Natural killer cell (primary cell): ENCODE measurements at regions not wholly inside any gene's neighbourhood (a gene's known extent, or its start where the extent isn't known, plus 50 kb on each side); places are given as distances from the start of the nearest gene placed in this dataset.

Experiments
- ATAC-seq, 3 donors: fragments of 150-1000 bp in 2 of 3; fragments of 200-7000 bp in 1 of 3; cut with Tn5 transposase; 1 replicate in 1 of 3; 2 replicates in 2 of 3; pipeline ENCODE4 v1.10.0; 2021; ENCODE audit warnings: mild to moderate bottlenecking in 2 of 3, moderate library complexity in 2 of 3
- DNase-seq, 2 donors: peaks; one replicate each; pipeline versions ENCODE4 v3.0.0 to v3.0.0-alpha.2; 2013 to 2021; ENCODE audit warnings: mixed read lengths in 1 of 2
- H3K27ac ChIP-seq: one replicate; pipeline ENCODE4 v1.5.1; 2013; ENCODE audit warnings: mild to moderate bottlenecking, low read length
- H3K27me3 ChIP-seq: one replicate; pipeline ENCODE4 v1.6.1; 2013; ENCODE audit warnings: low read length; ENCODE audit not compliant: control insufficient read depth, insufficient read depth
- H3K36me3 ChIP-seq: one replicate; pipeline ENCODE4 v1.6.1; 2013; ENCODE audit warnings: low read length; ENCODE audit not compliant: control insufficient read depth, insufficient read depth
- H3K4me1 ChIP-seq: one replicate; pipeline ENCODE4 v1.6.1; 2013; ENCODE audit warnings: low read length; ENCODE audit not compliant: control insufficient read depth, insufficient read depth
- H3K4me3 ChIP-seq: one replicate; pipeline ENCODE4 v1.5.1; 2013; ENCODE audit warnings: low read length
- H3K9me3 ChIP-seq: one replicate; pipeline ENCODE4 v1.6.1; 2013; ENCODE audit warnings: low read length; ENCODE audit not compliant: control insufficient read depth, insufficient read depth
- H3K27ac Mint-ChIP-seq, 2 donors: one replicate each; pipeline ENCODE4 v1.8.0; 2022; ENCODE audit warnings: mild to moderate bottlenecking in 2 of 2, mixed read lengths in 2 of 2, moderate library complexity in 1 of 2
- H3K27me3 Mint-ChIP-seq, 2 donors: one replicate each; pipeline ENCODE4 v1.8.0; 2022; ENCODE audit warnings: low read depth in 2 of 2, mixed read lengths in 2 of 2
- H3K36me3 Mint-ChIP-seq: one replicate; pipeline ENCODE4 v1.8.0; 2022; ENCODE audit warnings: mixed read lengths
- H3K4me1 Mint-ChIP-seq, 2 donors: one replicate each; pipeline ENCODE4 v1.8.0; 2022; ENCODE audit warnings: mixed read lengths in 2 of 2
- H3K4me3 Mint-ChIP-seq: one replicate; pipeline ENCODE4 v1.8.0; 2022; ENCODE audit warnings: mild to moderate bottlenecking, moderate library complexity, mixed read lengths
- H3K9me3 Mint-ChIP-seq, 2 donors: one replicate each; pipeline ENCODE4 v1.8.0; 2022; ENCODE audit warnings: mixed read lengths in 2 of 2
- WGBS: methylation state at CpG from one replicate; pipeline ENCODE4 v1.1.7; 2013; ENCODE audit warnings: missing lambda C conversion rate; ENCODE audit not compliant: insufficient coverage; 5-methylcytosine and 5-hydroxymethylcytosine counted together
- intact Hi-C: fragments of 100-400 bp; cut with micrococcal nuclease; formaldehyde crosslinking; loops from one replicate; pipeline ENCODE4 v1.14.2; 2022
- TF ChIP-seq, protein P1 (sequence below): fragments of 200-600 bp; IDR thresholded peaks from one replicate; pipeline ENCODE4 v1.8.0; 2022; ENCODE audit warnings: antibody characterized with exemption

DNA sequence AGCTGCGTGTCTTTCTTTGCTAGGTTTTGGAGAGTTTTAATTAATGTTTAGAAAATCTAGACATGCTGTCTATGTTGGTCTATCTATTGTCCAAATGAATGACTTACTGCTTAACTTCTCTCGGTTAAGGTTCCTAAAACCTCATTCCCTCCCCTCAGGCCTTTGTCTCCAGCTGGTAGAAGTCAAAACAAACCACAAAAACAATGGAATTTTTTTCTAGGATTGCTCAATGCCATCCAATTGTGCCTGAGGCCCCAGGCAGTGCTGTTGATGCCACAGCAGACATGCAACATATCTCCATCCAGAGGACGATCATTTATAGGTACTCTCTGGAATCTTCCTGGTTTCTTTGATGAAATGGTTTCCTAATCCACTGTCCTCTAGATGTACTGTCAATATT lies 448.2 kb upstream of the TBX3 start:
- Mint-ChIP-seq H3K27ac (no peak overlapping the region), H3K36me3 (no peaks in the 10 kb centered on the region), H3K27me3 (no peaks in the 10 kb centered on the region), H3K4me3 (no peak overlapping the region), H3K4me1 (no peaks in the 10 kb centered on the region), H3K9me3 (peaks cover 0 to 7% of the 10 kb centered on the region in 2 donors)
- H3K27me3 ChIP-seq = no peaks in the 10 kb centered on the region
- intact Hi-C loops = no loop called here
- H3K4me3 ChIP-seq = no peak overlapping the region
- no peak overlapping the region for H3K27ac ChIP-seq
- no peaks in the 10 kb centered on the region for H3K36me3 ChIP-seq
- ATAC-seq (no peak), DNase-seq (no peak)
- TF ChIP-seq, protein P1, sequence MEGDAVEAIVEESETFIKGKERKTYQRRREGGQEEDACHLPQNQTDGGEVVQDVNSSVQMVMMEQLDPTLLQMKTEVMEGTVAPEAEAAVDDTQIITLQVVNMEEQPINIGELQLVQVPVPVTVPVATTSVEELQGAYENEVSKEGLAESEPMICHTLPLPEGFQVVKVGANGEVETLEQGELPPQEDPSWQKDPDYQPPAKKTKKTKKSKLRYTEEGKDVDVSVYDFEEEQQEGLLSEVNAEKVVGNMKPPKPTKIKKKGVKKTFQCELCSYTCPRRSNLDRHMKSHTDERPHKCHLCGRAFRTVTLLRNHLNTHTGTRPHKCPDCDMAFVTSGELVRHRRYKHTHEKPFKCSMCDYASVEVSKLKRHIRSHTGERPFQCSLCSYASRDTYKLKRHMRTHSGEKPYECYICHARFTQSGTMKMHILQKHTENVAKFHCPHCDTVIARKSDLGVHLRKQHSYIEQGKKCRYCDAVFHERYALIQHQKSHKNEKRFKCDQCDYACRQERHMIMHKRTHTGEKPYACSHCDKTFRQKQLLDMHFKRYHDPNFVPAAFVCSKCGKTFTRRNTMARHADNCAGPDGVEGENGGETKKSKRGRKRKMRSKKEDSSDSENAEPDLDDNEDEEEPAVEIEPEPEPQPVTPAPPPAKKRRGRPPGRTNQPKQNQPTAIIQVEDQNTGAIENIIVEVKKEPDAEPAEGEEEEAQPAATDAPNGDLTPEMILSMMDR = no peak
- 44% methylated on average over 2 of the region's 3 CpGs for WGBS
- H3K4me1 ChIP-seq = no peaks in the 10 kb centered on the region
- no peaks in the 10 kb centered on the region for H3K9me3 ChIP-seq

DNA sequence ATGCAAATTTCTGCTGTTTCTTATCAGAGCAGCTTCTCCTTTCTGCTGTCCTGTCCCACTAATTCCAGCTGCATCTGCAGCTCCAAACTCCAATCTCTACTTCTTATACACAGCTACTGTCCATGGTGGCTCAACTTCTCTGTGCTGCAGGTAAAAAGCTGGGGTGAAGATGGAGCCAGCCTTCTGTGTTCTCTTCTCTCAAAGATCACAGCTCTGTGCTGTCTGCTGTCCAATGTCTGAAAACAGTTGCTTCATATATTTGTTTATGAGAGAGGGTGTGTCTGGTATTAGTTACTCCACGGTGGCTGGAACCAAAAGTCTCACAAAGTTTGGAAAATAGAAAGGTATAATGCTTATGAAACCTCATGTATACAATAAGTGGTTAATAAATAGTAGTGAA lies 445.8 kb upstream of the TBX3 start:
- H3K4me3 ChIP-seq = no peak overlapping the region
- Mint-ChIP-seq H3K27ac (no peak overlapping the region), H3K4me1 (no peaks in the 10 kb centered on the region), H3K36me3 (no peaks in the 10 kb centered on the region), H3K27me3 (no peaks in the 10 kb centered on the region), H3K4me3 (no peak overlapping the region), H3K9me3 (peaks cover 0 to 10% of the 10 kb centered on the region in 2 donors)
- H3K4me1 ChIP-seq = no peaks in the 10 kb centered on the region
- ATAC-seq = no peak
- no peaks in the 10 kb centered on the region for H3K9me3 ChIP-seq
- intact Hi-C loops = no loop called here
- DNase-seq = no peak
- TF ChIP-seq, protein P1 = no peak
- 100% methylated on average over 1 of the region's 1 CpG for WGBS
- H3K27me3 ChIP-seq = no peaks in the 10 kb centered on the region
- no peak overlapping the region for H3K27ac ChIP-seq
- no peaks in the 10 kb centered on the region for H3K36me3 ChIP-seq

DNA sequence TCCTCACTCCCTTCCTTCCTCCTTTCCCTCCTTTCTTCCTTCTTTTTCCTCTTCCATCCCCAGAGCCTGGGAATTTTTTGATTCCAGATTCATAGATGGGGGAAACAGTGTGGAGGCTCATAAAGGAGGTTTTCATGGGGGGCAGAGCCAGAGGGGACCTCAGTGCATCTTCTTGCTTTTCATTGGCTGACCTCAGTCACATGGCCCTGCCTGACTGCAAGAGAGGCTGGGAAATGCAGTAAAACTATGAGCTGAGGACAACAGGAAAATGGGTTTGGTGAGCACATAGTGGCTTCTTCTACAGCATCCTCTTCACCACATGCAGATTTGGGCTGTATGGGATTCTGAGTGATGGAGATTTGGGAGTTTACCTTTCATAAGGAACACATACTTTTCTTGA lies 437.1 kb upstream of the TBX3 start:
- intact Hi-C loops = no loop called here
- no peaks in the 10 kb centered on the region for H3K27me3 Mint-ChIP-seq
- no peaks in the 10 kb centered on the region for H3K27me3 ChIP-seq
- no peak overlapping the region for H3K27ac Mint-ChIP-seq
- H3K4me3 ChIP-seq = no peak overlapping the region
- no peak overlapping the region for H3K27ac ChIP-seq
- H3K9me3 Mint-ChIP-seq = peaks cover 0 to 8% of the 10 kb centered on the region in 2 donors
- ATAC-seq (no peak), DNase-seq (no peak)
- H3K4me3 Mint-ChIP-seq = no peak overlapping the region
- H3K36me3 Mint-ChIP-seq = no peaks in the 10 kb centered on the region
- no peaks in the 10 kb centered on the region for H3K4me1 Mint-ChIP-seq
- no peaks in the 10 kb centered on the region for H3K36me3 ChIP-seq
- no peaks in the 10 kb centered on the region for H3K4me1 ChIP-seq
- TF ChIP-seq, protein P1 = no peak
- no peaks in the 10 kb centered on the region for H3K9me3 ChIP-seq

DNA sequence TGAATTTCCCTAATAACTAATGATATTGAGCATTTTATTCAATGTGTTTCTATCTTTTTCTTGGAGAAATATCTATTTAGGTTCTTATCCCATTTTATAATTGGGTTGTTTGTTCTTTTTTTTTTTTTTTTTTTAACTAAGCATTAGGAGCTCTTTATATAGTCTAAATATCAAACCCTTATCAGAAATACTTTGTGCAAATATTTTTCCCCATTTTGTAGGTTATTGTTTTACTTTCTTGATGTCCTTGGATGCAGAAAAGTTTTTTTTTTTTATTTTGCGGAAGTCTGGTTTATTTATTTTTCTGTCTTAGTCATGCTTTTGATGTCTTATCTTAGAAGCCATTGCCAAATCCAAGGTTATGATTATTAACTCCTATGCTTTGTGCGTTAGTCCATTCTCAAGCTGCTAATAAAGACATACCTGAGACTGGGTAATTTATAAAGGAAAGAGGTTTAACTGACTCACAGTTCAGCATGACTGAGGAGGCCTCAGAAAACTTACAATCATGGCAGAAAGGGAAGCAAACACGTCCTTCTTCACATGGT lies 434.3 kb upstream of the TBX3 start:
- intact Hi-C loops = no loop called here
- ATAC-seq (no peak), DNase-seq (no peak)
- no peak overlapping the region for H3K27ac ChIP-seq
- TF ChIP-seq, protein P1 = no peak
- peaks cover 0 to 4% of the 10 kb centered on the region in 2 donors for H3K9me3 Mint-ChIP-seq
- H3K4me3 ChIP-seq = no peak overlapping the region
- H3K4me1 Mint-ChIP-seq = no peaks in the 10 kb centered on the region
- no peak overlapping the region for H3K27ac Mint-ChIP-seq
- H3K9me3 ChIP-seq = no peaks in the 10 kb centered on the region
- H3K36me3 ChIP-seq = no peaks in the 10 kb centered on the region
- H3K36me3 Mint-ChIP-seq = no peaks in the 10 kb centered on the region
- H3K4me3 Mint-ChIP-seq = no peak overlapping the region
- WGBS = 76% methylated on average over 2 of the region's 3 CpGs
- H3K27me3 ChIP-seq = no peaks in the 10 kb centered on the region
- H3K4me1 ChIP-seq = no peaks in the 10 kb centered on the region
- H3K27me3 Mint-ChIP-seq = no peaks in the 10 kb centered on the region
